ENCODE measurements at regions not wholly inside any gene's neighbourhood (a gene's known extent, or its start where the extent isn't known, plus 50 kb on each side); places are given as distances from the start of the nearest gene placed in this dataset.

DNA sequence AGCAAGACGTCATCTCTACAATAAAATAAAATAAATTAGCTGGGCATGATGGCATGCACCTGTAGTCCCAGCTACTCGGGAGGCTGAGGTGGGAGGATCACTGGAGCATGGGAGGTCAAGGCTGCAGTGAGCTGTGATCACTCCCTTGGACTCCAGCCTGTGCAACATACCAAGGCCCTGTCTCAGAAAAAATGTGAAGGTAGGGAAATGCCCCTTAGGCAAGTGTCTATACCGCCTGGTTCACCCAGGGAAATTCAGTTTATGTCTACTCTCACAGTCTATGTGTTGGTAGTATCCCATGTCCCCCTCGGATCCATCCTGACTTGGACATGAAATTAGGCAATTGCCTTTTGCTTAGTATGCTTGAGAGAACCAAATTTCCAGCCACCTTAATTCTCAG, 88.4 kb upstream of the TMEM132C start:
- TF ChIP-seq, protein P1, sequence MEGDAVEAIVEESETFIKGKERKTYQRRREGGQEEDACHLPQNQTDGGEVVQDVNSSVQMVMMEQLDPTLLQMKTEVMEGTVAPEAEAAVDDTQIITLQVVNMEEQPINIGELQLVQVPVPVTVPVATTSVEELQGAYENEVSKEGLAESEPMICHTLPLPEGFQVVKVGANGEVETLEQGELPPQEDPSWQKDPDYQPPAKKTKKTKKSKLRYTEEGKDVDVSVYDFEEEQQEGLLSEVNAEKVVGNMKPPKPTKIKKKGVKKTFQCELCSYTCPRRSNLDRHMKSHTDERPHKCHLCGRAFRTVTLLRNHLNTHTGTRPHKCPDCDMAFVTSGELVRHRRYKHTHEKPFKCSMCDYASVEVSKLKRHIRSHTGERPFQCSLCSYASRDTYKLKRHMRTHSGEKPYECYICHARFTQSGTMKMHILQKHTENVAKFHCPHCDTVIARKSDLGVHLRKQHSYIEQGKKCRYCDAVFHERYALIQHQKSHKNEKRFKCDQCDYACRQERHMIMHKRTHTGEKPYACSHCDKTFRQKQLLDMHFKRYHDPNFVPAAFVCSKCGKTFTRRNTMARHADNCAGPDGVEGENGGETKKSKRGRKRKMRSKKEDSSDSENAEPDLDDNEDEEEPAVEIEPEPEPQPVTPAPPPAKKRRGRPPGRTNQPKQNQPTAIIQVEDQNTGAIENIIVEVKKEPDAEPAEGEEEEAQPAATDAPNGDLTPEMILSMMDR (IDR thresholded peaks at IDR 0.05 in 4 of 5, conservative IDR thresholded peaks at IDR 0.05 in 1 of 5), result no peak
- no peak for TF ChIP-seq POLR2A (IDR thresholded peaks at IDR 0.05)

Data from gastrocnemius medialis (tissue), 4 donors.